Stromal cell of bone marrow (primary cell): ENCODE measurements at regions not wholly inside any gene's neighbourhood (a gene's known extent, or its start where the extent isn't known, plus 50 kb on each side); places are given as distances from the start of the nearest gene placed in this dataset.

Source experiments
- DNase-seq: peaks from one replicate; pipeline ENCODE4 v3.0.0-alpha.2; 2012; ENCODE audit warnings: low read depth

- DNase-seq = no peak
Measured at GRCh38 chr3:177512945-177513814, 315.9 kb upstream of the TBL1XR1 start.

- DNase-seq = no peak
Measured at GRCh38 chr3:177513815-177514610, 316.7 kb upstream of the TBL1XR1 start.

- DNase-seq = no peak
Measured at GRCh38 chr3:177514611-177515499, 317.6 kb upstream of the TBL1XR1 start.

GRCh38 chr3:177515786-177516157 lies 318.5 kb upstream of the TBL1XR1 start:
- DNase-seq = no peak

- peak; percentile 56 for DNase-seq
Measured at GRCh38 chr3:177516158-177517011, 319.1 kb upstream of the TBL1XR1 start.

GRCh38 chr3:177517906-177518305 lies 320.6 kb upstream of the TBL1XR1 start:
- DNase-seq = no peak

GRCh38 chr3:177519588-177519987 lies 322.3 kb upstream of the TBL1XR1 start:
- DNase-seq = no peak

- DNase-seq = no peak
Measured at GRCh38 chr3:177521305-177521704, 324.0 kb upstream of the TBL1XR1 start.

- DNase-seq = no peak
Measured at GRCh38 chr3:177522051-177522450, 324.8 kb upstream of the TBL1XR1 start.

GRCh38 chr3:177523067-177523675 lies 325.9 kb upstream of the TBL1XR1 start:
- no peak for DNase-seq

GRCh38 chr3:177523872-177524438 lies 326.7 kb upstream of the TBL1XR1 start:
- DNase-seq = no peak

GRCh38 chr3:177524742-177525141 lies 327.5 kb upstream of the TBL1XR1 start:
- no peak for DNase-seq

GRCh38 chr3:177525414-177525813 lies 328.1 kb upstream of the TBL1XR1 start:
- no peak for DNase-seq

GRCh38 chr3:177525987-177526712 lies 328.9 kb upstream of the TBL1XR1 start:
- DNase-seq = peak; percentile 66

- DNase-seq = no peak
Measured at GRCh38 chr3:177527182-177527581, 329.9 kb upstream of the TBL1XR1 start.

- no peak for DNase-seq
Measured at GRCh38 chr3:177528306-177529070, 331.2 kb upstream of the TBL1XR1 start.

- no peak for DNase-seq
Measured at GRCh38 chr3:177529071-177529550, 331.8 kb upstream of the TBL1XR1 start.

- no peak for DNase-seq
Measured at GRCh38 chr3:177529716-177530335, 332.5 kb upstream of the TBL1XR1 start.
